ENCODE measurements at regions not wholly inside any gene's neighbourhood (a gene's known extent, or its start where the extent isn't known, plus 50 kb on each side); places are given as distances from the start of the nearest gene placed in this dataset.

GRCh38 chr4:38504396-38504715 lies 159.6 kb upstream of the KLF3 start:
- Mint-ChIP-seq H3K27ac (no peak overlapping the region), H3K27me3 (no peaks in the 10 kb centered on the region), H3K4me3 (peak overlapping the region in 3 of 8 donors; percentile 44 to 73 (median 45)), H3K9me3 (peaks cover 0 to 2% (median 0%) of the 10 kb centered on the region in 8 donors), H3K4me1 (peaks cover 33 to 56% (median 48%) of the 10 kb centered on the region in 4 donors), H3K36me3 (no peaks in the 10 kb centered on the region)
- H3K9me3 ChIP-seq (ENCODE audit: control insufficient read depth in 1 of 2, low read length in 2 of 2) = no peaks in the 10 kb centered on the region
- H3K4me1 ChIP-seq (ENCODE audit: insufficient read depth, low read length) = peaks cover 44% of the 10 kb centered on the region
- H3K36me3 ChIP-seq (ENCODE audit: insufficient read depth, low read length) = no peaks in the 10 kb centered on the region
- H3K4me3 ChIP-seq (ENCODE audit: low read length in 2 of 2) = no peak overlapping the region
- H3K27me3 ChIP-seq (ENCODE audit: insufficient read depth, low read length) = no peaks in the 10 kb centered on the region
- ChIA-PET POLR2A (ENCODE audit: partially characterized antibody) (interaction anchor here (1.0 to 1.5 kb wide), 3 partner anchors 13 to 25 kb away, joined by 3 read pairs; no protein-coding TSS in a partner anchor), CTCF (ENCODE audit: partially characterized antibody) (interaction anchor here (0.7 to 0.8 kb wide), 2 partner anchors 17 to 123 kb away, joined by 3 to 5 read pairs; no protein-coding TSS in a partner anchor)
- no peak for DNase-seq
- intact Hi-C loops (cut with micrococcal nuclease) = no loop called here
- H3K27ac ChIP-seq (ENCODE audit: low read depth, low read length) = no peak overlapping the region

- no peaks in the 10 kb centered on the region for H3K27me3 Mint-ChIP-seq
- H3K4me3 Mint-ChIP-seq = peak overlapping the region; percentile 77 to 91 (median 84)
- H3K27ac Mint-ChIP-seq = peak overlapping the region; percentile 77 to 96 (median 88)
- peaks cover 28 to 38% of the 10 kb centered on the region in 2 donors for H3K36me3 Mint-ChIP-seq
- Histone ChIP-seq H3K9me3 (ENCODE audit: control insufficient read depth in 1 of 2, low read length in 2 of 2) (no peaks in the 10 kb centered on the region), H3K4me1 (ENCODE audit: insufficient read depth, low read length) (peaks cover 89% of the 10 kb centered on the region), H3K27me3 (ENCODE audit: insufficient read depth, low read length) (no peaks in the 10 kb centered on the region), H3K36me3 (ENCODE audit: insufficient read depth, low read length) (no peaks in the 10 kb centered on the region), H3K4me3 (ENCODE audit: low read length in 2 of 2) (peak overlapping the region; percentile 43 to 87), H3K27ac (ENCODE audit: low read depth, low read length) (peak overlapping the region; percentile 63)
- CTCF ChIA-PET (ENCODE audit: partially characterized antibody) = interaction anchor here (0.9 to 2.6 kb wide), 10 partner anchors 9 to 330 kb away, joined by 3 to 17 read pairs (median 6); no protein-coding TSS in a partner anchor
- DNase-seq = peak; percentile 67 to 77 (median 73)
- intact Hi-C loops (cut with micrococcal nuclease) = loop anchor here (2.0 to 5.0 kb wide), 6 partner anchors 15 to 538 kb away; no protein-coding TSS in a partner anchor
- H3K9me3 Mint-ChIP-seq = peaks cover 0 to 2% (median 0%) of the 10 kb centered on the region in 8 donors
- POLR2A ChIA-PET (ENCODE audit: partially characterized antibody) = interaction anchor here (0.6 to 7.7 kb wide), 27 partner anchors 9 to 378 kb away, joined by 3 to 108 read pairs (median 5); partner anchors contain the start of gene KLF3
- H3K4me1 Mint-ChIP-seq = peaks cover 69 to 92% (median 79%) of the 10 kb centered on the region in 4 donors
These were observed 154.4 kb upstream of the KLF3 start for GRCh38 chr4:38509551-38509950.

GRCh38 chr4:38510201-38510600 lies 153.8 kb upstream of the KLF3 start:
- intact Hi-C loops (cut with micrococcal nuclease) = loop anchor here (5.0 kb wide), 1 partner anchor 193 kb away; no protein-coding TSS in a partner anchor
- Histone ChIP-seq H3K9me3 (ENCODE audit: control insufficient read depth in 1 of 2, low read length in 2 of 2) (no peaks in the 10 kb centered on the region), H3K4me3 (ENCODE audit: low read length in 2 of 2) (peak overlapping the region; percentile 43 to 87), H3K36me3 (ENCODE audit: insufficient read depth, low read length) (no peaks in the 10 kb centered on the region), H3K27me3 (ENCODE audit: insufficient read depth, low read length) (no peaks in the 10 kb centered on the region), H3K27ac (ENCODE audit: low read depth, low read length) (peak overlapping the region; percentile 63), H3K4me1 (ENCODE audit: insufficient read depth, low read length) (peaks cover 95% of the 10 kb centered on the region)
- POLR2A ChIA-PET (ENCODE audit: partially characterized antibody) = interaction anchor here (0.6 to 7.7 kb wide), 30 partner anchors 9 to 378 kb away, joined by 3 to 108 read pairs (median 4); partner anchors contain the start of gene KLF3
- DNase-seq = no peak
- CTCF ChIA-PET (ENCODE audit: partially characterized antibody) = interaction anchor here (0.9 to 2.6 kb wide), 11 partner anchors 8 to 332 kb away, joined by 3 to 17 read pairs (median 5); no protein-coding TSS in a partner anchor
- H3K9me3 Mint-ChIP-seq = no peaks in the 10 kb centered on the region
- peaks cover 69 to 95% (median 82%) of the 10 kb centered on the region in 4 donors for H3K4me1 Mint-ChIP-seq
- H3K27ac Mint-ChIP-seq = peak overlapping the region; percentile 77 to 96 (median 88)
- H3K27me3 Mint-ChIP-seq = no peaks in the 10 kb centered on the region
- H3K36me3 Mint-ChIP-seq = peaks cover 32 to 42% of the 10 kb centered on the region in 2 donors
- H3K4me3 Mint-ChIP-seq = peak overlapping the region; percentile 77 to 91 (median 84)

- H3K27ac Mint-ChIP-seq = peak overlapping the region; percentile 77 to 93 (median 88)
- Histone ChIP-seq H3K9me3 (ENCODE audit: control insufficient read depth in 1 of 2, low read length in 2 of 2) (no peaks in the 10 kb centered on the region), H3K4me3 (ENCODE audit: low read length in 2 of 2) (peak overlapping the region; percentile 43 to 87), H3K27me3 (ENCODE audit: insufficient read depth, low read length) (no peaks in the 10 kb centered on the region), H3K27ac (ENCODE audit: low read depth, low read length) (no peak overlapping the region), H3K4me1 (ENCODE audit: insufficient read depth, low read length) (peaks cover 96% of the 10 kb centered on the region), H3K36me3 (ENCODE audit: insufficient read depth, low read length) (no peaks in the 10 kb centered on the region)
- H3K4me1 Mint-ChIP-seq = peaks cover 73 to 95% (median 86%) of the 10 kb centered on the region in 4 donors
- H3K27me3 Mint-ChIP-seq = no peaks in the 10 kb centered on the region
- POLR2A ChIA-PET (ENCODE audit: partially characterized antibody) = interaction anchor here (1.0 to 7.7 kb wide), 7 partner anchors 10 to 163 kb away, joined by 3 to 108 read pairs (median 27); partner anchors contain the start of gene KLF3
- DNase-seq = no peak
- intact Hi-C loops (cut with micrococcal nuclease) = loop anchor here (5.0 kb wide), 1 partner anchor 194 kb away; no protein-coding TSS in a partner anchor
- peak overlapping the region; percentile 77 to 91 (median 84) for H3K4me3 Mint-ChIP-seq
- no peaks in the 10 kb centered on the region for H3K9me3 Mint-ChIP-seq
- peaks cover 39 to 54% of the 10 kb centered on the region in 2 donors for H3K36me3 Mint-ChIP-seq
- CTCF ChIA-PET (ENCODE audit: partially characterized antibody) = interaction anchor here (1.4 to 2.6 kb wide), 3 partner anchors 11 to 192 kb away, joined by 3 to 17 read pairs (median 10); no protein-coding TSS in a partner anchor
These were observed 152.3 kb upstream of the KLF3 start for GRCh38 chr4:38511702-38512101.

GRCh38 chr4:38512840-38513239 lies 151.2 kb upstream of the KLF3 start:
- intact Hi-C loops (cut with micrococcal nuclease) = loop anchor here (5.0 kb wide), 1 partner anchor 196 kb away; no protein-coding TSS in a partner anchor
- Histone ChIP-seq H3K36me3 (ENCODE audit: insufficient read depth, low read length) (no peaks in the 10 kb centered on the region), H3K4me3 (ENCODE audit: low read length in 2 of 2) (no peak overlapping the region), H3K27ac (ENCODE audit: low read depth, low read length) (no peak overlapping the region), H3K4me1 (ENCODE audit: insufficient read depth, low read length) (peaks cover 95% of the 10 kb centered on the region), H3K9me3 (ENCODE audit: control insufficient read depth in 1 of 2, low read length in 2 of 2) (no peaks in the 10 kb centered on the region), H3K27me3 (ENCODE audit: insufficient read depth, low read length) (no peaks in the 10 kb centered on the region)
- no peak for DNase-seq
- no peaks in the 10 kb centered on the region for H3K27me3 Mint-ChIP-seq
- peak overlapping the region; percentile 26 to 91 (median 84) for H3K4me3 Mint-ChIP-seq
- H3K4me1 Mint-ChIP-seq = peaks cover 69 to 90% (median 81%) of the 10 kb centered on the region in 4 donors
- peaks cover 43 to 59% of the 10 kb centered on the region in 2 donors for H3K36me3 Mint-ChIP-seq
- H3K27ac Mint-ChIP-seq = peak overlapping the region; percentile 14 to 83 (median 72)
- POLR2A ChIA-PET (ENCODE audit: partially characterized antibody) = interaction anchor here (1.0 to 7.7 kb wide), 6 partner anchors 11 to 333 kb away, joined by 3 to 108 read pairs (median 15); partner anchors contain the start of gene KLF3
- CTCF ChIA-PET (ENCODE audit: partially characterized antibody) = interaction anchor here (0.7 to 1.2 kb wide), 2 partner anchors 15 to 163 kb away, joined by 3 to 4 read pairs; no protein-coding TSS in a partner anchor
- H3K9me3 Mint-ChIP-seq = no peaks in the 10 kb centered on the region

- peak overlapping the region in 5 of 7 donors; percentile 4 to 86 (median 22) for H3K27ac Mint-ChIP-seq
- no peaks in the 10 kb centered on the region for H3K9me3 Mint-ChIP-seq
- peaks cover 54 to 73% of the 10 kb centered on the region in 2 donors for H3K36me3 Mint-ChIP-seq
- H3K4me1 ChIP-seq (ENCODE audit: insufficient read depth, low read length) = peaks cover 81% of the 10 kb centered on the region
- H3K27me3 ChIP-seq (ENCODE audit: insufficient read depth, low read length) = no peaks in the 10 kb centered on the region
- H3K4me3 ChIP-seq (ENCODE audit: low read length in 2 of 2) = no peak overlapping the region
- no peaks in the 10 kb centered on the region for H3K9me3 ChIP-seq (ENCODE audit: control insufficient read depth in 1 of 2, low read length in 2 of 2)
- peak overlapping the region; percentile 34 to 82 (median 74) for H3K4me3 Mint-ChIP-seq
- CTCF ChIA-PET (ENCODE audit: partially characterized antibody) = interaction anchor here (0.6 to 1.6 kb wide), 7 partner anchors 9 to 334 kb away, joined by 3 to 5 read pairs (median 3); no protein-coding TSS in a partner anchor
- peak in 1 of 5 donors; percentile 9 for DNase-seq
- H3K36me3 ChIP-seq (ENCODE audit: insufficient read depth, low read length) = no peaks in the 10 kb centered on the region
- peaks cover 57 to 78% (median 69%) of the 10 kb centered on the region in 4 donors for H3K4me1 Mint-ChIP-seq
- intact Hi-C loops (cut with micrococcal nuclease) = loop anchor here (5.0 kb wide), 1 partner anchor 197 kb away; no protein-coding TSS in a partner anchor
- no peaks in the 10 kb centered on the region for H3K27me3 Mint-ChIP-seq
- POLR2A ChIA-PET (ENCODE audit: partially characterized antibody) = interaction anchor here (0.8 to 7.7 kb wide), 11 partner anchors 9 to 195 kb away, joined by 3 to 108 read pairs (median 5); partner anchors contain the start of gene KLF3
- H3K27ac ChIP-seq (ENCODE audit: low read depth, low read length) = no peak overlapping the region
These were observed 149.4 kb upstream of the KLF3 start for GRCh38 chr4:38514465-38515146.

All from CD4-positive, alpha-beta memory T cell (primary cell).